NCI-H82 treated with DMSO at 0.1 percent for 48 hours (cell line): ENCODE measurements at regions not wholly inside any gene's neighbourhood (a gene's known extent, or its start where the extent isn't known, plus 50 kb on each side); places are given as distances from the start of the nearest gene placed in this dataset.

ENCODE experiments used
- DNase-seq: peaks from one replicate; lab custom pipeline; 2025; ENCODE audit not compliant: unreplicated experiment; lab: John Stamatoyannopoulos, UW

GRCh38 chr1:83735526-83735925, 263.4 kb downstream of the TTLL7 start:
- no peak for DNase-seq

- no peak for DNase-seq
Observed at GRCh38 chr1:83734420-83734819, 264.5 kb downstream of the TTLL7 start.

GRCh38 chr1:83725735-83726360, 273.1 kb downstream of the TTLL7 start:
- no peak for DNase-seq

GRCh38 chr1:83718338-83718737, 280.6 kb downstream of the TTLL7 start:
- no peak for DNase-seq

GRCh38 chr1:83717785-83718184, 281.1 kb downstream of the TTLL7 start:
- DNase-seq, result no peak

GRCh38 chr1:83716641-83717040, 282.3 kb downstream of the TTLL7 start:
- no peak for DNase-seq

GRCh38 chr1:83715550-83715949, 283.4 kb downstream of the TTLL7 start:
- no peak for DNase-seq

- DNase-seq, result no peak
Observed at GRCh38 chr1:83709662-83710061, 289.3 kb downstream of the TTLL7 start.

GRCh38 chr1:83706354-83706938, 292.5 kb downstream of the TTLL7 start:
- DNase-seq, result no peak

GRCh38 chr1:83705091-83705490, 293.8 kb downstream of the TTLL7 start:
- DNase-seq, result no peak

- no peak for DNase-seq
Observed at GRCh38 chr1:83704350-83704749, 294.6 kb downstream of the TTLL7 start.

- no peak for DNase-seq
Observed at GRCh38 chr1:83702356-83702755, 296.6 kb downstream of the TTLL7 start.

- DNase-seq, result no peak
Observed at GRCh38 chr1:83701355-83701754, 297.6 kb downstream of the TTLL7 start.

- DNase-seq, result peak; percentile 89
Observed at GRCh38 chr1:83698644-83699043, 300.3 kb downstream of the TTLL7 start.

GRCh38 chr1:83697961-83698360, 301.0 kb downstream of the TTLL7 start:
- no peak for DNase-seq

GRCh38 chr1:83697220-83697619, 301.7 kb downstream of the TTLL7 start:
- DNase-seq, result no peak

GRCh38 chr1:83694449-83694848, 304.5 kb downstream of the TTLL7 start:
- DNase-seq, result peak; percentile 89

- peak; percentile 89 for DNase-seq
Observed at GRCh38 chr1:83693427-83694126, 305.4 kb downstream of the TTLL7 start.

GRCh38 chr1:83692524-83693381, 306.2 kb downstream of the TTLL7 start:
- peak; percentile 68 for DNase-seq

- no peak for DNase-seq
Observed at GRCh38 chr1:83691953-83692500, 306.9 kb downstream of the TTLL7 start.
